B cell (primary cell): ENCODE measurements at regions not wholly inside any gene's neighbourhood (a gene's known extent, or its start where the extent isn't known, plus 50 kb on each side); places are given as distances from the start of the nearest gene placed in this dataset.

Experiments used
- CTCF ChIP-seq: fragments of 200-600 bp; IDR thresholded peaks from one replicate; pipeline ENCODE4 v1.8.0; 2022; ENCODE audit warnings: antibody characterized with exemption, mild to moderate bottlenecking
- EZH2 ChIP-seq: IDR thresholded peaks from 2 replicates; pipeline ENCODE4 v1.6.1; 2012; ENCODE audit warnings: borderline replicate concordance, low read depth, mild to moderate bottlenecking, moderate library complexity, low read length; ENCODE audit not compliant: insufficient read depth, poor library complexity, severe bottlenecking

GRCh38 chr12:67887065-67887464, 102.2 kb upstream of the IFNG-AS1 start:
- TF ChIP-seq CTCF (no peak), EZH2 (no peak)
